A549 (cell line): ENCODE measurements at regions not wholly inside any gene's neighbourhood (a gene's known extent, or its start where the extent isn't known, plus 50 kb on each side); places are given as distances from the start of the nearest gene placed in this dataset.

ENCODE experiments used
- CBX8 ChIP-seq: fragments of 200-600 bp; sonication (generic); IDR thresholded peaks from 2 replicates; pipeline ENCODE4 v1.6.1; 2016
- CEBPB ChIP-seq, 2 experiments: fragments of >200 bp in 1 of 2; sonication (Bioruptor Twin) in 1 of 2; formaldehyde crosslinking in 1 of 2; IDR thresholded peaks; 2 replicates each; pipeline ENCODE4 v1.6.1; 2012 to 2016
- CHD2 ChIP-seq: fragments of 150-350 bp; IDR thresholded peaks from 2 replicates; pipeline ENCODE4 v1.6.1; 2014; ENCODE audit warnings: low read length; ENCODE audit not compliant: partially characterized antibody
- EP300 ChIP-seq, 2 experiments: fragments of >200 bp; sonication (Bioruptor Twin); formaldehyde crosslinking; IDR thresholded peaks; 2 replicates in 1 of 2; 3 replicates in 1 of 2; pipeline ENCODE4 v1.6.1; 2016 to 2017
- GATA3 ChIP-seq: IDR thresholded peaks from 2 replicates; pipeline ENCODE4 v1.6.1; 2012; ENCODE audit warnings: borderline replicate concordance
- HOXA7 ChIP-seq: fragments of 250-450 bp; sonication (Bioruptor Pico); IDR thresholded peaks from 2 replicates; pipeline ENCODE4 v1.5.0; 2020; ENCODE audit warnings: mild to moderate bottlenecking, moderate library complexity
- NR3C1 ChIP-seq: fragments of >200 bp; sonication (Bioruptor Twin); formaldehyde crosslinking; IDR thresholded peaks from 3 replicates; pipeline ENCODE4 v1.6.1; 2017
- PHF8 ChIP-seq: fragments of 200-600 bp; sonication (generic); IDR thresholded peaks from 2 replicates; pipeline ENCODE4 v1.6.1; 2016; ENCODE audit warnings: low read depth, mild to moderate bottlenecking, antibody characterized with exemption, moderate library complexity, borderline replicate concordance
- POLR2A ChIP-seq: IDR thresholded peaks from 2 replicates; pipeline ENCODE4 v1.6.1; 2012; ENCODE audit warnings: mild to moderate bottlenecking, low read length
- POLR2AphosphoS2 ChIP-seq: conservative IDR thresholded peaks from 2 replicates; pipeline ENCODE4 v1.6.1; 2012; ENCODE audit warnings: low read length, improper control_type of control experiment, inconsistent platforms
- SMC3 ChIP-seq: fragments of >200 bp; sonication (Bioruptor Twin); formaldehyde crosslinking; IDR thresholded peaks from 3 replicates; pipeline ENCODE4 v1.6.1; 2018; ENCODE audit warnings: inconsistent platforms
- ZFP36 ChIP-seq: fragments of 450-650 bp; IDR thresholded peaks from 2 replicates; pipeline ENCODE4 v1.6.1; 2014; ENCODE audit warnings: borderline replicate concordance; ENCODE audit not compliant: partially characterized antibody
- TF ChIP-seq, protein P1 (sequence below): fragments of >200 bp; sonication (Bioruptor Twin); formaldehyde crosslinking; IDR thresholded peaks from 3 replicates; pipeline ENCODE4 v1.5.1; 2016

DNA sequence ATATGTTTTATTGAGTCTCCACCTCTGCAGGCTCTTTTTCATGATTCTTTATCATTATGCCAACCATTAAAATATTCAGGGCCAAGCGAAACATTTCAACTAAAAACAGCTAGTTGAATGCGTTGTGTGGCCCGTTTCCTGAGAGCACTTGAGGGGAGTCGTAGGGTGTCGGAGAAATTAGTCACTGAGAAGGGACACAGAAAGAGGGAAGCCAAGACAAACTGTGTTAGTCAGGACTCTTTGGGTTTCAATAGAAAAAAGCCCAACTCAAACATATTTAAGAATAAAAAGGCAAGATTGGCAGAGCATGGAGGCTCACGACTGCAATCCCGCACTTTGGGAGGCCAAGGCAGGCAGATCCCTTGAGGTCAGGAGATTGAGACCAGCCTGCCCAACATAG lies 58.9 kb downstream of the MAFB start:
- TF ChIP-seq, protein P1, sequence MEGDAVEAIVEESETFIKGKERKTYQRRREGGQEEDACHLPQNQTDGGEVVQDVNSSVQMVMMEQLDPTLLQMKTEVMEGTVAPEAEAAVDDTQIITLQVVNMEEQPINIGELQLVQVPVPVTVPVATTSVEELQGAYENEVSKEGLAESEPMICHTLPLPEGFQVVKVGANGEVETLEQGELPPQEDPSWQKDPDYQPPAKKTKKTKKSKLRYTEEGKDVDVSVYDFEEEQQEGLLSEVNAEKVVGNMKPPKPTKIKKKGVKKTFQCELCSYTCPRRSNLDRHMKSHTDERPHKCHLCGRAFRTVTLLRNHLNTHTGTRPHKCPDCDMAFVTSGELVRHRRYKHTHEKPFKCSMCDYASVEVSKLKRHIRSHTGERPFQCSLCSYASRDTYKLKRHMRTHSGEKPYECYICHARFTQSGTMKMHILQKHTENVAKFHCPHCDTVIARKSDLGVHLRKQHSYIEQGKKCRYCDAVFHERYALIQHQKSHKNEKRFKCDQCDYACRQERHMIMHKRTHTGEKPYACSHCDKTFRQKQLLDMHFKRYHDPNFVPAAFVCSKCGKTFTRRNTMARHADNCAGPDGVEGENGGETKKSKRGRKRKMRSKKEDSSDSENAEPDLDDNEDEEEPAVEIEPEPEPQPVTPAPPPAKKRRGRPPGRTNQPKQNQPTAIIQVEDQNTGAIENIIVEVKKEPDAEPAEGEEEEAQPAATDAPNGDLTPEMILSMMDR: no peak
- TF ChIP-seq PHF8 (no peak), POLR2A (no peak), HOXA7 (no peak), NR3C1 (no peak), EP300 (IDR thresholded peaks at IDR 0.05) (no peak), CEBPB (IDR thresholded peaks at IDR 0.05) (no peak), ZFP36 (no peak), GATA3 (no peak), SMC3 (no peak), POLR2AphosphoS2 (no peak), CHD2 (no peak), CBX8 (no peak)
